Skeletal muscle cell (primary cell): ENCODE measurements at regions not wholly inside any gene's neighbourhood (a gene's known extent, or its start where the extent isn't known, plus 50 kb on each side); places are given as distances from the start of the nearest gene placed in this dataset.

Source experiments
- DNase-seq: peaks from one replicate; pipeline ENCODE4 v3.0.0-alpha.2; 2010; ENCODE audit warnings: low read depth
- H3K4me3 ChIP-seq: 2 replicates; pipeline ENCODE4 v1.5.1; 2011; ENCODE audit warnings: low read depth, mild to moderate bottlenecking, control low read depth, low read length, moderate library complexity

DNA sequence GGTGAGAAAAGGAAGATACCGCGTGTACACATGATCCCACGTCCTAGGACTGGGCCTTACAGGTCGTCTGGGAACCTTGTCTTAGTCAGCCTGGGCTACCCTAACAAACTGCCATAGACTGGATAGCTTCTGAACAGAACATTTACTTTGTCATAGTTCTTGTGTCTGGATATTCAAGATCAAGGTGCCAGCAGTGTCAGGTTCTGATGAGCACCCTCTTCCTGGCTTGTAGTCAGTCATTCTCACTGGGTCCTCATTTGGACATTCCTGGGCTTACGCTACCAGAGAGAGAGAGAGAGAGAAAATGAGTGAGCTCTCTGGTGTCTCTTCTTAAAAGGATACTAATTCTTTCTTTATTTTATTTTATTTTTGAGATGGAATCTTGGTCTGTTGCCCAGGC, 685.8 kb upstream of the RBFOX1 start:
- DNase-seq = no peak
- H3K4me3 ChIP-seq = no peak overlapping the region

DNA sequence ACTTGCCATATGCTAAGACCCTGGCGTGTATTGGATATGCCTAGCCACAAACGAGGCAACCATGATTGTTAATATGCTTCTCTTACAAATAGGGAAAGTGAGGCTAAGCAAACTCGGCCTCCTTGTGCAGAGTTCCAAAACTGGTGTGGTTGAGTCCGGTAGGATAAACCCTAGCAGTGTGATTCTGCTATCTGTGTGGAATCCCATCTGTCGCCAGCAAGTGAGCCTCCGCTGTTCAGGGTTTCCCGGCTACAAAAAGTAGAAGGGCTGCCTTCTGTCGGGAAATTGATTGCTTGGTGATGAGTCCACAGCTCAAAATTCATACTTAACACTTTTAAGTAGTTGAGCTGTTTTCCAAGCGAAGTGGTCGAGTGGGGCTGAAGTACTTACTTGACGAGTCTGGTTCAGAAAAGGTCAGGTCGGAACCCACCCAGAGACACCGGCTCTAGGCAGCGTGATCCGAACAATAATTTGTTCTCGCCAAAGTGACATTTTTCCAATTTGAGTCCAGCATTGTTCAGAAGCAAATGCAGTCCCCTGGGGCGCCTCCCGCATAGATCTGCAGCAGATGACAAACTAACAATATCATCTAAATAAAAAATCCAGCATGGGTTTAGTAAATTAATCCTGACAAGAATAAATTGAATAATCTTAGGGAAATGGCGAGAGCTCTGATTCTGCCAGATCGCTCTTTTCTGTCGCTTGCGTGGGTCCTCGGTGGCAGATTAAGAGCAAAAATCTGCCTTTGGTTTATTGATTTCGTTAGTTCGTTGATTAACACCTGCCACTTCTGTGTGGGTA, 686.7 kb upstream of the RBFOX1 start:
- no peak for DNase-seq
- H3K4me3 ChIP-seq = no peak overlapping the region

DNA sequence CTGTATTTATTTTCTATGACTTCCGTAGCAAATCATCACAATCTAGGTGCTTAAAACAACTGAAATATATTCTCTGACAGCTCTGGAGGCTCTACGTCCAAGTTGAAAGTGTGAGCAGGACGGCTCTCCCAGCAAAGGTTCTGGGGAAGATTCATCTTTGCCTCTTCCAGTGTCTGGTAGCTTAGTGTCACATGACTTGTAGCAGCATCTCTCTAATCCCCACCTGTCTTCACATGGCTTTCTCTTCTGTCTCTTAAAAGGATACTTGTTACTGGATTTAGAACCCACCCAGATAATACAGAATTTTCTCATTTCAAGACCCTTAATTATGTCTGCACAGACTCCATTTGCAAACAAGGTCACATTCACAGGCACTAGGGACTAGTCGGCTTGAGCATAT, 687.7 kb upstream of the RBFOX1 start:
- no peak for DNase-seq
- no peak overlapping the region for H3K4me3 ChIP-seq

DNA sequence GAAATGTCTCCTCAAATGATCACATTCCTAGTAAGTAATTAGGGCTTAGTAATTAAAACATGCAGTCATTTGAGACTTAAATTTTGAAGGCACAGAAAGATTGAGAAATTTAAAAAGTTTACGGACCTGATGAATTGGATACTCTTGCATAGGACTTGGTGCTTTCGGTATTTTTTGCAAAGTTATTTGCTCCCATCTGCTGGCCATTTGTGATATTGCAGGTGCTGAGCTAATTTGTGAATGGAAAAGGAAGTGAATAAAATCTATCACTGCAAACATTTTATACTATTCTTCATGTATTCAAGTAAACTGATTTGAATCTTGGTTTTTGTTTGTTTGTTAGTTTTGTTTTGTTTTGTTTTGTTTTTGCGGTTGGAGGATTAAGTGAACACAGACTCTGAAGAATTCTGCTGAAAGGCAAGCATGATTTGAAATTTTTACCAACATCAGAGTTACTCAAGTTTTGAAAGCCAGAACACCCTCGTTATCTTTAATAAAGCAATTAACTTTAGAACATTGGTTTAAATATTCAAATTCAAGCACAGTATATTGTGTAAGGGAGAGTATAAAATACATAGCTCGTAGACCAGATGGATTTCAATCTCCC, 689.5 kb upstream of the RBFOX1 start:
- peak; percentile 6 for DNase-seq

DNA sequence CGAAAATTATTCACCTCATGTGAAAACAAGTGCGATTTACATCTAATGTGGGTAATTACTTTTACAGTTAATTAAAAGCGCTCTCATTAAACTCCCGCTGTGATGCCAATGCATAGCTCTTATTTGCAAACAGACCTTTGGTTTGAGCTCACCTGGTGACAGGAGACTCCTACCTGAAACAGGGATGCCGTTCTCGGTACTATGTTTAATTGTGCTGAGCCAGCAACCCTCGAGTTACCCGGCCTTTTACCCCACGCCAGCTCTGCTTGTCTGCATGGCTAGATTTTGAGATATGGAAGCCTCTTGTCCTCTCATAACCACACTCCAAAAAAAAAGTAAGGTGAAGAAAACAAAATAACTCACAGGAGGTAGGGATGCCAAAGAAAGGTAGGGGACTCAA, 690.4 kb upstream of the RBFOX1 start:
- no peak for DNase-seq
- H3K4me3 ChIP-seq = no peak overlapping the region

More for the DNA sequence above, 689.5 kb upstream of the RBFOX1 start:
- H3K4me3 ChIP-seq = no peak overlapping the region

DNA sequence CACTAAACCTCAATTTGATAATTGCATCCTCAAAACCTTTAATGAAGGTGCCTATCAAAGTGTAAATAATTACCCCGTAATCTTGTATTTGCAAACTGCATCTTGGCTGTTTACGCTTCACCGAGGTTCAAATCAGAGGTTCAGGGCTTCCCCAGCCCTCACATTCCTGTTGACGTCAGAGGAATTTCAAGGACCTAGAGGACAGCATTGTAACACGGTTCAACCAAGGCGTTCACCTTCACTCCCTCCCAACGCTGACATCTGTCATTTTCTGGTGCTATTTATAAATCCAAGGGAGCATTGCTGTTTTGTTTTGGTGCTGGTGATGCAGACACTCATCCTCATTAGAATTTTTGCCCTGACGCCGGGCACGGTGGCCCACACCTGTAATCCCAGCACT, 691.6 kb upstream of the RBFOX1 start:
- no peak for DNase-seq
- H3K4me3 ChIP-seq = no peak overlapping the region

DNA sequence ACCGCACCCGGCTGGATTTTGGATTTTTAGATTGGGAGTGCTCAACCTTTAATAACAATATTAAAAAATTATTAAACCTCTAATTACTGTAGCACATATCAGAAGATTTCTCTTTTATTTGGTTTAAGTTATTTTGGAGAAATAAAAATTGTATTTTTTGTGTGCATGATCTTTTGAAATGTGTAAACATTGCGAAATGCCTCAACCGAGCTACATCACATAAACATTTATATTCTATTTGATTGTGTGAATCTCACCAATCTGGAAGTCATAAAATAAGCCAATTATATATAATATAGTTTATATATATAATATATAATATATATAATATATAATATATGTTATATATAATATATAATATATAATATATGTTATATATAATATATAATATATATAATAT, 696.2 kb upstream of the RBFOX1 start:
- no peak overlapping the region for H3K4me3 ChIP-seq
- no peak for DNase-seq

DNA sequence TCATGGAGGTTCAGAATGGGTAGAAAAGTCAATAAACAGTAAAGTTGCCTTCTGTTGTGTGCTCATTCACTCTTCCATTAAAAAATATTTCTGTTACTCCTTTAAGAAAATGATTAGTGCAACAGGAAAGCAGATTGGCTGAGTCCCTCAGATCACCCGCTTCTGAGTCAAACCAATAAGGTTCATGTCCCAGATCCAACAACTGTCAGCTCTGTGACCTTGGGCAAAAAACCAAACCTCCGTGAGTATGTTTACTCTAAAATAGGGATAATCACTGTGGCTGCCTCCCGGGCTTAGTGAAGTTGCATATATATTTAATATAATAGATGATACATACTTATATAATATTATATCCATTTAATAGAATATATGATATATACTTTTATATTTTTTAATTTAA, 698.5 kb upstream of the RBFOX1 start:
- no peak overlapping the region for H3K4me3 ChIP-seq

DNA sequence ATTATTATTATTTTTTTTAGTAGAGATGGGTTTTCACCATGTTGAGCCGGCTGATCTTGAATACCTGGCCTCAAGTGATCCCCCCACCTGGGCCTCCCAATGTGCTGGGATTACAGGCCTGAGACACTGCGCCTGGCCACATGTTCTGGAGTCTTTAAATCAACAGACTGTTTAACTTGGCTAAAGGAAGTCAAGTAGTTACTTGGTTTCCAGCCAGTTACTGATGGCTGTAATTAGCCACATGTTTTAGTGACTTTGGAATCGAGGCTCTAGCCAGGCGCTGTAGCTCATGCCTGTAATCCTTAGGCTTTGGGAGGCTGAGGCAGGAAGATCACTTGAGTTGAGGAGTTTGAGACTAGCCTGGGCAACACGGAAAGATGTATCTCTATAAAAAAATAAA, 699.2 kb upstream of the RBFOX1 start:
- no peak for DNase-seq
- no peak overlapping the region for H3K4me3 ChIP-seq

More for the DNA sequence above, 698.5 kb upstream of the RBFOX1 start:
- DNase-seq = no peak

DNA sequence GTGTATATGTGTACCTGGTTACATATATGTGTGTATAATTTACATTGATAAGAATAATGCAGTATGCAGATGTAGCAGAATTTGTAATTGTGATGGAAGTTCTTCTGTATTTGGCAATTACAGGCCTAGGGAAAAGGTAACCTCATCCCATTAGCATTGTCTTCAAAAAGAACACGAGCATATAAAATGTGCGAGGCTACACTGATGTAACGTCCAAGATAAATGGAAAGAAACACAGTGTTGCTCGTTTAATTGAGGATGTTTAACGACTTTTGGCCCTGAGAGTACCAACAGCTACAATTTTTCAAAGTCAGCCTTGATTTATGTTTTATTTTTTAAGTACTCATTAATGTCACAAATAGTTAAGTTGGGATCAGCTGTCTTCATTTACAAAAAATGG, 703.5 kb upstream of the RBFOX1 start:
- no peak for DNase-seq
- no peak overlapping the region for H3K4me3 ChIP-seq

DNA sequence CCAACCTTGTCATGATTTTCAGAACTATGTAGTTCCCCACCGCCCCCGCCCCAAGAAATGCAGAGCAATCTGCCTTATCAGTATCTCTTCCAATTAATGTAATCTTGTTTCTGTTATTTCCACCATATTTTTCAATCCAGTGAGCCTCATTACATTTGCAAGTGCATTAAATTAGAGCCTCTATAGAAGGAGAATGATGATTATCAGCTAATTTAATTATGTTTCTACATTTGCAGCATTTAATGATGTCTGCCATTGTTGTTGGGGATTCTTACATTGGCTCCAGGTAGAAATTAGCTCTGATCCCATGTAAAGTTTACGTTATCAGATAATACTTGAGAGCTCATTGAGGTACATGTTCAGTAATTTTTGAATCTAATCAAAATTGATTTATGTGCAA, 707.0 kb upstream of the RBFOX1 start:
- no peak for DNase-seq
- no peak overlapping the region for H3K4me3 ChIP-seq

DNA sequence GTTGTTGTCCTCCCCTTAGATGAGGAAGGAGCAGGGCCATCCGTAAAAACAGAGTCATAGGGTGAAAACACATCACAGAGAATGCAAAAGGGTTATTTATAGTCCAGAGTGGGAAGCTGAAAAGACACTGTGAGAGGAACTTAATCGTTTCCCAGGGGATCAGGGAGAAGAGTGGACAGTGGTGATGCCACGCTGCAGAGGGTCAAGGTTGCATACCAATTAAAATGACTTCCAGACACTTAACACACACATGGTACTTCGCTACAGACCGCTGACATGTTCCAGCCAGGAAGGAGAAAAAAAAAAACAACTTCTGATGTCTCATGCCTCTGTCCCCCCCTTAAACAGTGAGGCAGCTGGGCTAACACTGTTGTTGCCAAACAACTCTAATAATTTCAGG, 713.8 kb upstream of the RBFOX1 start:
- H3K4me3 ChIP-seq = no peak overlapping the region
- DNase-seq = no peak

DNA sequence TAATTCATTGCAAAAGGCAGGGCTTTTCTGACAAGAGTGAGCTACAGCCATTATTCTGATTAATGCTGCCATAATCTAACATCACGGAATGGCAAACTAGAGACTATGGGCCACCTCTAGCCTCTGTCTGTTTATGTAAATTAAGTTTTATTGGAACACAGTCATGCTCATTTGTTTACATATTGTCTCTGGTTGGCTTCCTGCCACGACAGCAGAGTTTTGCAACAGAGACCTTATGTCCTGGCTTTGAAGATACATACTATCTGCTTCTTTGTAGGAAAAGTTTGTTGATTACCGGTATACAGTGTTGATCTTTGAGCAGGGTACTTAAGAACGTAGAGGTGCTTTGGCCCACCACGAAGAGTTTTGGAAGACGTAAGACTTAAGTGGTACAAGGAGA, 715.9 kb upstream of the RBFOX1 start:
- no peak overlapping the region for H3K4me3 ChIP-seq

DNA sequence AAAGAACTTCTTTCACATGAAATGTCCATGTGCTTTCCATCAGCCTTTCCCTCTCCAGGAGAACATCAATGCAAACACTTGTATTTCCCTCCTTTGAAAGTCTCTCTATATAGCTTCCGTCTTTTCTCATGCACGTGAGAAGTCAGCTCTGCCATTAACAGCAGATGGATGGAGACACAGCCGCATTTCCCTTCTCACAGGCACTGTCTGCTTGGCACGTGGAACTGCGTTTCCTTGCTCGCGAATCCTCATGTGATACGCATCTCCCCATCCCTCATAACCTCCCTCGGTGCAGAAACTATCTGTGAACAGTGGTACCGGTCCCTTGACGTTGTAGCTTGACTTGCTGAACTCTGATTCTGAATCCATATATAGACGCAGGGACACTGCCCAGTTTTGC, 717.0 kb upstream of the RBFOX1 start:
- H3K4me3 ChIP-seq = no peak overlapping the region
- DNase-seq = no peak

More for the DNA sequence above, 715.9 kb upstream of the RBFOX1 start:
- no peak for DNase-seq

DNA sequence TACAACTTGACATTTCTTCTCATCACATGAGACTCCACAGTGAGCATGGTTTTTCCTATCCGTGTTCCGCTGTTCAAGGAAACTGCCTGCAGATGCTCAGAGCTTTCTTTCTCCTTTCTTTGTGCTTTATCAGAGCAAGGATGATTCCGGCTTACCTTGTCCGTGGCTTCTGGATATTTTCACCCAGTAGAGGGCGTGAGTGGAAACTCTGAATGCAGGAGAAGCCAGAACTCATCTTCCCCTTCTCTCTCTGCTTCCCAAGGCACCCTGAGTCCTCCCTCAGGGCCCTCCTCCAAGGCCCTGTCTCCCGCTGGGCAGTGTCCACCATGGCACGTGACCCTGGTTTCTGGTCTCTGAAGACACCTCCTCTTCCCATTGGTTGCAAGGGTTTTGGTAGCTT, 721.1 kb upstream of the RBFOX1 start:
- H3K4me3 ChIP-seq = no peak overlapping the region
- no peak for DNase-seq

DNA sequence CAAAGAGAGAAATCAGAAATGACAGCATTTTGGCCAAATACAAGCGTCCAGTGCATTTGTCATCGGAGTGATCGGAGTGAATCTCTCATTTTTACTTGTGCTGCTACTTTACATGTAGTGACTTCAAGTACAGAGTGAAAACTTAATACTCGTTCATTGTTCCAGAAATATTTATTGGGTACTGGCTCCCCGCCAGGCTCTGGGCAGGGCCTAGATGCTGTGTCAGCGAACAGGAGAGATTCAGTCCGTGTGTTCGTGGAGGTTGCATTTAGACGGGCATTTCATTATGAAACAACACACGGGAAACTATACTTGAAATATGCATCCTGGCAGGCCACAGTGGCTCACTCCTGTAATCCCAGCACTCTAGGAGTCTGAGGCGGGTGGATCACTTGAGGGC, 727.2 kb upstream of the RBFOX1 start:
- DNase-seq = no peak
- no peak overlapping the region for H3K4me3 ChIP-seq

DNA sequence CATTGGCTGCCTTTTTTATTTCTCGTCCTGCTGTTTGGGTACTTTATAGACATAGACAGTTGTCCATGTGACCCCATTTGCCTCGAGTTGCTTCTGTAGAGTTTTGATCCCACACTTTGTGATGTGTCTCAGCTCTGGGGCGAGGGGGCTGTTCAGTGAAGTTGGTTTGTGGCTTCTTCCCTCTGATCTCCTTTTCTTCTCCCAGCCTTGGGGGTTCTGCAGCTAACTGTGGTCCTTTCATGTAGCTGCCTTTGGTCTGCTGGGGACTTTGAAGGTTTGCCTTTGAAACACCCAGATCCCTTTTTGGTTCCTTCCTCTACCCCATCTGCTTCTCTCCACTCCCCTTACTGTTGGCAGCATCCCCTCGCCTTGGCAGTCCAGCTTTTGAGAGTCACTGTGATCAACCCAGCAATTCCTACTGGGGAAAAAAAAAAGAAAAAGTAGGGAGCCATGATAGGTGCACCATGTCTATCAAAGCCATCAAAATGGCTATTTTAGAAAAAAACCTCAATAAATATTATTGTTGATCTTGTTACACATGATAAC, 728.8 kb upstream of the RBFOX1 start:
- H3K4me3 ChIP-seq = no peak overlapping the region
- DNase-seq = no peak

DNA sequence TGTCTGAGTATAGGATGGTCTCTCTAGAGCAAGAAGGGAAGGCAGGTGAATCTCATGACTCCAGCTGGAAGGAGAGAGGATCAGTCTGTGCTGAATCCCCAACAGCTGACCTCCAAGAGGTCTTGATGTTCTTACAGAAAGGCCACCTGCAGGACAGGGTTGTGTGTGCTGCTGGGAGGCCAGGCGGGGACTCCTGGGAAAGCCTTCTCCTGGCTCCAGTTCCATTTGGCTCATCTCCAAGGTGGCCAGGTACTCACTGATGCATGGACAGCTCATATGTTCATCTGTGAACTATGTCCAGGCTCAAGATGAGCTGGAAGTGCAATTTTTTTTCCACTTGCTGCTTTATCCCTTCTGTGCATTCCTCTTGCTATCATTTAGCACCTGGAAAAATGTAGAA, 730.2 kb upstream of the RBFOX1 start:
- H3K4me3 ChIP-seq = no peak overlapping the region
- no peak for DNase-seq

DNA sequence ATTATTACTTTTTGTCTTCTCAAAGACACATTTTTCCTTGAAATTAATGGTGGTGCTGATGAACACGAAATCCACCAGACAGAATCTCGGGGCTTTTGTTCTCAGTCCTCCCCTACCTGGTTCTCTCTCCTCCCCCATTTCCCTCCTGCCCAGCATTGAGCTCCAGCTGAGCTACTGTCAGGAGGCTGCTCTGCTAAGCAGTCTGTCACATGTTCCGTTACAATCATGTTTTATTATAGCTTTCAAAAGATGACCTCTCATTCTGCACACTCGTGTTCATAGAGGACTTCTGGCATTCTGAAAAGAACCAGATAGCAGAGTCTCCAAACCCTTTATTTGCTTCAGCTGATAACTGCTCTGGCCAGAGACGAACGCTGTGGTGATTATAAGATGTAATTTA, 732.5 kb upstream of the RBFOX1 start:
- no peak overlapping the region for H3K4me3 ChIP-seq
- no peak for DNase-seq

DNA sequence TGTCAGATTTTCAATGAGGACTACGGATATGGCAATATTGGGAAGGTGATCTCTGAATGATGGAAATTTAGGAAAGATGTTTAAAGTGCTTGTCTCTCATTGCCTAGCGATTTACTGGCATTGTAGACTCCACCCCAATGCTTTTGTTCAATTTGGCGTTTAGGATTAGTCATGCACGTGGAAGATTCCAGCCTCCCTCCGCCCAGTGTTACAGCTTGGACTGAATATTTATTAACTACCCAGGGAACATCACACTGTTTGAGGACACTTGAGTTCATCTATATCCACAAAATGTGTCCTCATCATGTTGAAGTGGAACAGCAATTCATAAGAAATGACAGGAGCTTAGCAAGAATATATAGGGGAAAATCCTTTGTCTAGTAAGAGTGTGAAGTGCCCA, 738.8 kb upstream of the RBFOX1 start:
- DNase-seq = no peak
- no peak overlapping the region for H3K4me3 ChIP-seq

DNA sequence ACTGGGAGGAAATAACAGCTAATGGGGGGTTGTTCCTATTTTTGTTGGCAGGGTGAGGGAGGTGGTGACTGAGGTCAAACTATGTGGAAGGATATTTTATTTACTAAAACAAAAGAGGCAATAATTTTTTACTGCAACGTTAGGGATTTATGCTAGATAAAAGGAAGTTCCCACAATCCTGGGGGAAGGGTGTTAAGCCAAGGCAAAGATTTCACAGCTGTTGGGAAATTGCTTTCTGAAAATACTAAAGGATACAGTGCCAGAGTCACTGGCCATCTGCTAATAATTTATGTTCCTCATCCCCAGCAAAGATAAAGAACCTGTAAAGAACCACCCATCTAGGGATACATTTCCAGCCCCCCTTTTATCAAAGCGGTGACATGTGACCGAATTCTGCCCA, 756.0 kb upstream of the RBFOX1 start:
- no peak overlapping the region for H3K4me3 ChIP-seq

More for the DNA sequence above, 756.0 kb upstream of the RBFOX1 start:
- DNase-seq = no peak
